Hematopoietic multipotent progenitor cell treated with erythropoietin and hydrocortisone succinate and interleukin-3 and kit ligand, for 4 days (in vitro differentiated cells): ENCODE measurements at regions not wholly inside any gene's neighbourhood (a gene's known extent, or its start where the extent isn't known, plus 50 kb on each side); places are given as distances from the start of the nearest gene placed in this dataset.

Experiments used
- DNase-seq: peaks from one replicate; pipeline ENCODE4 v3.0.0-alpha.2; 2015

DNA sequence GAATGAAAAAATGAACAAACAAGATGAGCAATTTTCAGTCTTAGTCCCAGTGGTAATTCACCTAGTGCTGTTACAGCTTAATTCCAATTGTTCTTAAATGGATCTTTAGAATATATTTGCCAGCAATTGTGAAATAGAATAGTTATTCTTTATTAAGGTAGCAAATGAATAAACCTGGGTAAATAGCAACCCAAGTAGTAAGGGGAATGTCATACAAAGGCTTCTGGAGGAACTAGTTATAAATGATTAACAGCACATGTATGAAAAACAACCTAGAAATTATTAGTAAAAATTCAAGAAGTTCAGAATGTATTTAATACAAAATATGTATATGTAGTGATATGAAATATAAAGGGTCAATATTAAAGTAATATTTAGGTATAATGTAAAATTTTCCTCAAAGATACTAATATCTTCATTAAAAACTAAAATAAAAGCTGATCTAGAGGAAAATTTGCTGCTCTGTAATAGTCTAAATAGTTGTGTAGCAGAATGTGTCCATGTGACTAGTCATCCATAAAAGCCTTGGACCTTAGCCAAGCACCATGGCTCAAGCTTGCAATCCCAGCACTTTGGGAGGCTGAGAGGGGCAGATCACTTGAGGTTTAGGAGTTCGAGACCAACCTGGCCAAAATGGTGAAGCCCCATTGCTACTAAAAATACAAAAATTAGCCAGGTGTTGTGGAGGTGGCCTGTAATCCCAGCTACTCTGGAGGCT, 535.9 kb upstream of the ATXN8OS start:
- no peak for DNase-seq

- DNase-seq: no peak
Measured at GRCh38 chr13:69567514-69567913, 540.1 kb upstream of the ATXN8OS start.

GRCh38 chr13:69566104-69566716, 541.4 kb upstream of the ATXN8OS start:
- no peak for DNase-seq

GRCh38 chr13:69565334-69565733, 542.3 kb upstream of the ATXN8OS start:
- DNase-seq: peak; percentile 44

- DNase-seq: no peak
Measured at GRCh38 chr13:69556540-69557196, 551.0 kb upstream of the ATXN8OS start.

GRCh38 chr13:69553976-69554375, 553.6 kb upstream of the ATXN8OS start:
- DNase-seq: no peak

- DNase-seq: no peak
Measured at GRCh38 chr13:69551193-69551592, 556.4 kb upstream of the ATXN8OS start.

- no peak for DNase-seq
Measured at GRCh38 chr13:69547780-69548179, 559.8 kb upstream of the ATXN8OS start.

- DNase-seq: no peak
Measured at GRCh38 chr13:69545551-69545950, 562.1 kb upstream of the ATXN8OS start.

GRCh38 chr13:69524459-69525150, 583.0 kb upstream of the ATXN8OS start:
- DNase-seq: peak; percentile 55

GRCh38 chr13:69496981-69497380, 610.6 kb upstream of the ATXN8OS start:
- DNase-seq: no peak

GRCh38 chr13:69495096-69495495, 612.5 kb upstream of the ATXN8OS start:
- no peak for DNase-seq

DNA sequence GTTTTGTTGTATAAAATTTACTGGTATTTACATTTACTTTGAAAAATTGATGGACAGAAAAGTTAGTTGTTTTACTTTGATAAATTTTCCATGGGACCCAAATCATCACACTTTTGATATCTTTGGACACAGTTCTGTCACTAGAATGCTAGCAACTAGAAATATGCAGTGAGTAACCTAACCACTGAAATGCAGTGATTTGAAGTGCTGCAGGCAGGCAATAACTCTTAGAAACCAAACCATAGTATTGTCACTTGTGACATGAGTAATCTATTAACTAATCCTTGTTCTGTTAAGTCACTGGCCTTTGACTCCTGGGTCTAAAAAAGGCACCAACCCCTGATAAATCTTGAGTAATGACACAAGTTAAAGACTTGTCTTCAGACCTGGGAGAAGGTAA, 620.0 kb upstream of the ATXN8OS start:
- DNase-seq: no peak

DNA sequence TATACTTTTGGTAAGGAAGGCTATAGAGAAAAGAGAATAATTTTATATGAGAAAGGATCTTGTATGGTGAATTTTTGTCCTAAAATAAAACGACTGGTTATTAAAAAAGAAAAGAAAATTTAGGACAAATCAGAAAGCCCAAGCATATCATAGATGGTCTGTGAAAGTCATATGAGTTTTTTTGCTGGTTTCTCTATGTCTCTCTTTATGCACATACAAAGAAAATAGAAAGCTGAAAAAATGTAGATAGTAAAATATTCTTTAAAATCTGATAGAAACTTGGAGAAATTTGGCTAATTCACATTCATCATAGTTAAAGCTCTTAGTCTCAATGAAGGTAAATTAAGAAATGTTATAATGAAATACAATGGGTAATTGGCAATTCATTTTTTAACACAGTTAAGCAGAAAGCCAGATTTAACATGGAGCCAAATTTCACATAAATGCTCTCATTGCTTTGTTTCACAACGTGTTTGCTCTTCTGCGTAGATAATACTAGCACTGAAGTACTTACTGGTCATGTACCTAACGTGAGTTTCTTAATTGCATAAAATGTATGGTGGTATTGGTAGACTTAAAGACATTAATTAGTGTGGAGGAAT, 621.5 kb upstream of the ATXN8OS start:
- no peak for DNase-seq

DNA sequence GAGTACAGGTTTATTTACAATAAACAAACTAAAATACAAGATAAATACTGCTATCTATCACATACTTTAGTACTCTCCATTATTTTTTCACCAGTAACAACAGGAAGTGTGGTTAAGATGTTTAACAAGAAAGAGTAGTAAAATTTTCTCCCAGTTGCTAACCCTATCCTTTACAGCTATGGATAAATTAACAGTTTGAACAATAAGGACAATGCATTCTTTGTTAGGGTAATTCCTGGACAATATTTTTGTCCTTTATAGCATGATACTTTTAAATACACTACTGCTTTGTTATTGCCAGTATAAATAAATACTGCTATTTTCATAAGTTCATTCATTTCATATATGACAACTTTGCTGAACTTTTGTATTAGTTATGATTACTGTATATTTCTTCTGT, 630.2 kb upstream of the ATXN8OS start:
- DNase-seq: no peak

DNA sequence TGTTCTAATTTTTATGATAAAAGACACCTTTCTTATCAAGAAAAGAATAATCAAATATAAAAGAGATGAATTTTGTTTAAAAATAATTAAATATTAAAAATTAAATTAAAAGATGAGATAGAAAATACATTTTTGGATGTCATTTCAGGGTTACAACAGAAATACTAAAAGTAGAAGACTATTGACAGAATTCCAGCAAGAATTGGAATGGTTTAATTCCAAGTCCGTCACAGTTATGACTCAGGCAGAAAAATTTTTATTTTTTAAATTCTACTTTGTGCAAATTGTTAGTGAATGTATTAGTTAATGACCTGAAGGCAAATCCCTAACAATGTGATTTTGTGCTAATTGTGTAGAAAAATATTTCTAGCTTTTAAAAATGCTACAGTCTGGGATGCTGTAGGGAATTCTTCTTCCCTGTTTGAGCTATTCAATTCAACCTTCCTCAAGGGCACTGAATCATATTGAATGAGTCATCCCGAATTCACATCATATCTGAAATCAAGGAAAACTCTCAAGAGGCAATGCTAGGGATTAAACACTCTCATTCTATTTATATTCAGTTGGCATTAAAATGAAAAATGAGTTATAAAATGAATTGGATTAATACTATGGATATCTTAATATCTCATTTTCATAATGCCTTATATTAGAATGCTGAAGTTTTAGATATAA, 633.5 kb upstream of the ATXN8OS start:
- DNase-seq: no peak

DNA sequence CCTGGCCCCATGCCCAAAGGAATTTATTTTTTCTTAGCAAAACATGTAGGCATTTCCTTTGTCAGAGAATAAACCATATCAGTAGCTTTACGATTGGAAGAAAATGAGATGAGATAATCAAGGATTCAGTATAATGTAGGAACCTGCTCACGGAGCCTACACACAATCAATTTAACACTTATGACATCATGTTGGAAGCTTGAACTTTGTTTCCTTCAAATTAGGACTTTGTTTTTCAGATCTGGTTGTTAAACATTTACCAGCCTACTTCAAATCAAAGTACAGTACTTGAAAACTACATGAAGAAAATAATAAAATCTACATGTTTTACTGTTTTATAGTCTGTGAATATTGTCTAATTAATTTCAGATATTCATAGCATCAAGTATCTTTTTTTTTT, 639.0 kb upstream of the ATXN8OS start:
- DNase-seq: no peak

- DNase-seq: no peak
Measured at GRCh38 chr13:69461397-69461796, 646.2 kb upstream of the ATXN8OS start.

DNA sequence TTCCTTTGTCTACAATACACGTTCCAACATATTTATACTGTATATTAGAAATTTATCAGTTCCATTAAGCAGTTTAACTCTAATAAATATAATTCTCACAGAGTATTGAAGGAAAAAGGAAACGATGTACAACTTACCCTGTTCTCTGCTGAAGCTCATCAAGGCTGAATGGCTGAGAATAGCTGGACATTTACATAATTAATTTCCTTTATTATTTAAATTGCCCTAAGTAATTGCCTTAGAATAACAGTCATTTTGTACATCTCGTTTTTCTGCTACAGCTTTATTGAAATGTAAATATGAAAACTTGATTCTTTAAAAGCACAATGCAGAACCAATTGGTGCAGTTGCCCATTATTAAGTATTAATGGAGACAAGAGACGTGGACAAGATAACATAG, 648.3 kb upstream of the ATXN8OS start:
- DNase-seq: no peak

- DNase-seq: no peak
Measured at GRCh38 chr13:69458013-69458412, 649.6 kb upstream of the ATXN8OS start.

- DNase-seq: no peak
Measured at GRCh38 chr13:69450245-69450644, 657.4 kb upstream of the ATXN8OS start.

GRCh38 chr13:69425235-69425634, 682.4 kb upstream of the ATXN8OS start:
- DNase-seq: no peak

GRCh38 chr13:69423844-69424243, 683.8 kb upstream of the ATXN8OS start:
- no peak for DNase-seq
